Osteoblast (primary cell): ENCODE measurements at regions not wholly inside any gene's neighbourhood (a gene's known extent, or its start where the extent isn't known, plus 50 kb on each side); places are given as distances from the start of the nearest gene placed in this dataset.

Source experiments
- DNase-seq: peaks from one replicate; pipeline ENCODE4 v3.0.0; 2011; ENCODE audit warnings: low spot score, mixed read lengths; ENCODE audit not compliant: insufficient read length; ENCODE audit errors: missing footprints
- H2AFZ ChIP-seq: 2 replicates; pipeline ENCODE4 v1.6.0; 2011; ENCODE audit warnings: mild to moderate bottlenecking, low read length
- H3K27ac ChIP-seq: 2 replicates; pipeline ENCODE4 v1.5.1; 2011; ENCODE audit warnings: mild to moderate bottlenecking, low read depth, low read length, moderate library complexity
- H3K27me3 ChIP-seq: 2 replicates; pipeline ENCODE4 v1.6.0; 2012; ENCODE audit warnings: mild to moderate bottlenecking, control low read depth, inconsistent platforms, low read length, moderate library complexity; ENCODE audit not compliant: insufficient read depth
- H3K36me3 ChIP-seq: 2 replicates; pipeline ENCODE4 v1.5.1; 2011; ENCODE audit warnings: mild to moderate bottlenecking, low read length, control low read depth, moderate library complexity; ENCODE audit not compliant: insufficient read depth
- H3K4me1 ChIP-seq: 2 replicates; pipeline ENCODE4 v1.5.1; 2011; ENCODE audit warnings: mild to moderate bottlenecking, low read length, control low read depth, moderate library complexity; ENCODE audit not compliant: insufficient read depth
- H3K4me2 ChIP-seq: 2 replicates; pipeline ENCODE4 v1.6.0; 2011; ENCODE audit warnings: mild to moderate bottlenecking, low read length; ENCODE audit not compliant: insufficient read depth
- H3K4me3 ChIP-seq: fragments of 200-600 bp; sonication (generic); 3 replicates; pipeline ENCODE4 v1.5.1; 2012; ENCODE audit warnings: mild to moderate bottlenecking, low read length, inconsistent platforms; ENCODE audit not compliant: insufficient read depth
- H3K79me2 ChIP-seq: 2 replicates; pipeline ENCODE4 v1.6.0; 2012; ENCODE audit warnings: mild to moderate bottlenecking, low read length, control low read depth, inconsistent platforms; ENCODE audit not compliant: insufficient read depth
- H3K9me3 ChIP-seq: 2 replicates; pipeline ENCODE4 v1.5.1; 2011; ENCODE audit warnings: low read depth, low read length, control low read depth
- H4K20me1 ChIP-seq: 2 replicates; pipeline ENCODE4 v1.6.0; 2012; ENCODE audit warnings: mild to moderate bottlenecking, low read length, control low read depth; ENCODE audit not compliant: insufficient read depth
- CTCF ChIP-seq: IDR thresholded peaks from 2 replicates; pipeline ENCODE4 v1.5.1; 2011; ENCODE audit warnings: mild to moderate bottlenecking, low read depth, low read length, moderate library complexity; ENCODE audit errors: extremely low read depth

DNA sequence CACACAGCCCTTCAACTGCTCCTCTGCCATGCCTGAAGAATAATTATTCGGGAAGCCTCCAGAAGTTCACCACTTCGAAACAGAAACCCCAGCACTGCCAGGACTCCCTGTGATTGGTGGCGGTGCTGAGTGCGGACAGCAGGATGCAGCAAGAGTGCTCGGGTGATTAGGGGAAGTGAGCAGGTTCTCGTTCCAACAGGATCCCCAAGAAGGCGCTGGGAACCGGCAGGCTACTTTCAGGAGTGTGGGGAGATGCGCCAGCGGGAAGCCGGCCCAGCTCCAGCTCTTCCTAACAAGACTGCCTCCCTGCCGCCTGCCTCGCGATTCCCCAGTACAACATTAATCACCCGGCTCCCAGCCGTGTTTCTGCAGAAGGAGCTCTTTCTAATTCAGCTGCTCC, 630.2 kb downstream of the BRD1 start:
- no peaks in the 10 kb centered on the region for H3K4me1 ChIP-seq
- DNase-seq: no peak
- TF ChIP-seq CTCF: no peak
- no peak overlapping the region for H3K4me2 ChIP-seq
- H3K36me3 ChIP-seq: no peaks in the 10 kb centered on the region
- no peak overlapping the region for H2AFZ ChIP-seq
- no peak overlapping the region for H3K27ac ChIP-seq
- H3K4me3 ChIP-seq: no peak overlapping the region
- no peaks in the 10 kb centered on the region for H3K9me3 ChIP-seq
- H4K20me1 ChIP-seq: no peaks in the 10 kb centered on the region
- no peaks in the 10 kb centered on the region for H3K79me2 ChIP-seq
- no peaks in the 10 kb centered on the region for H3K27me3 ChIP-seq

- no peak overlapping the region for H3K4me2 ChIP-seq
- H3K4me1 ChIP-seq: no peaks in the 10 kb centered on the region
- no peaks in the 10 kb centered on the region for H3K9me3 ChIP-seq
- DNase-seq: peak; percentile 45
- no peaks in the 10 kb centered on the region for H3K27me3 ChIP-seq
- no peaks in the 10 kb centered on the region for H3K36me3 ChIP-seq
- no peak overlapping the region for H3K4me3 ChIP-seq
- no peak overlapping the region for H3K27ac ChIP-seq
- no peak overlapping the region for H2AFZ ChIP-seq
- no peaks in the 10 kb centered on the region for H3K79me2 ChIP-seq
- H4K20me1 ChIP-seq: no peaks in the 10 kb centered on the region
- TF ChIP-seq CTCF: no peak
Observed at GRCh38 chr22:49196046-49196511, 631.6 kb downstream of the BRD1 start.

DNA sequence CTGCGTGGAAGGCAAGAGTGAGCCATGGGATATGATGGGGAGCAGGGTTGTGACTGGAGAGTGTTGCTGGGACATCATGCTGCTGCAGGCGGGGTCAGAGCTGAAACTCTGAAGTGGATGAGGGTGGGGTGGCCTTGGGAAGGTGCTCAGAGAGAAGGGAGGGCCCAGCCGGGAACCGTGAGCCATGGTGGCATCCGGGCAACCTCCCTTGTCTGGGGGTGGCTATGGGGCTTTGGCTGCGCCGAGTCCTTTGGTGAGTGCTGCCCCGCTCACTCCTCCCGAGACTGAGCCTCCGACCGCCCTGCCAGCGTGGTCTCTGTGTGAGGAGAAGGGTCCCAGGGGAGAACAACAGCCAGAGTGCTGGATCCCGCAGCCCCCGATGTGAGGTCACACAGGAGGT, 632.0 kb downstream of the BRD1 start:
- Histone ChIP-seq H2AFZ (no peak overlapping the region), H4K20me1 (no peaks in the 10 kb centered on the region), H3K36me3 (no peaks in the 10 kb centered on the region), H3K4me1 (no peaks in the 10 kb centered on the region), H3K9me3 (no peaks in the 10 kb centered on the region), H3K4me3 (no peak overlapping the region), H3K27ac (no peak overlapping the region), H3K4me2 (no peak overlapping the region), H3K79me2 (no peaks in the 10 kb centered on the region), H3K27me3 (no peaks in the 10 kb centered on the region)
- TF ChIP-seq CTCF: no peak
- DNase-seq: peak; percentile 38

DNA sequence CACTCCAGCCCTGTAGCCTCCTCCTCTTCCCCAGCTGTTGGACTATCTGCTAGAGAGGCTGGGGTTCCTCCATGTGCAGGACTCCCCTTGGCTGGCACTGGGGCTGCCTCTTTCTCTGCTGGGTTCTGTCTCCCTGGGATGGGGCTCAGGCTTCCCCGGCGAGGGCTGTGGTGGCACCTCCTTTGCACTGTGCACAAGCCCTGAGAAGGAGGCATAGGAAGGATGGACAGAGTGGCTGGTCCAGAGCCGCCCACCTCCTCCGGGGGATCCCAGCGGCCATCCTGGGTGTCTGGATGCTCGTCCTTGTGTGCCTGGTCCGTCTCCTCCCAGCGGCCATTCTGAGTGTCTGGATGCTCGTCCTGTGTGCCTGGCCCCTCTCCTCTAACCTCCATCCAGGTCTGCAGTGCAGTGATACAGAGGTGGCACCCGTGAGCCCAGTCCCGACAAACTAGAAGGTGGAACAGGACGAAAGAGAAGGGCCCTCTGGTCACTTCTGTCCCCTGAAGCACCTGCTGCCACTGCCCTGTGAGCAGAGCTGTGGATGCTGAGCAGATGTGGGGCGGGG, 633.7 kb downstream of the BRD1 start:
- no peak for TF ChIP-seq CTCF
- Histone ChIP-seq H3K4me3 (no peak overlapping the region), H4K20me1 (no peaks in the 10 kb centered on the region), H3K27ac (no peak overlapping the region), H3K27me3 (no peaks in the 10 kb centered on the region), H3K79me2 (no peaks in the 10 kb centered on the region), H3K4me1 (no peaks in the 10 kb centered on the region), H3K9me3 (no peaks in the 10 kb centered on the region), H2AFZ (no peak overlapping the region), H3K36me3 (no peaks in the 10 kb centered on the region), H3K4me2 (no peak overlapping the region)
- DNase-seq: peak; percentile 68
